ENCODE measurements at regions not wholly inside any gene's neighbourhood (a gene's known extent, or its start where the extent isn't known, plus 50 kb on each side); places are given as distances from the start of the nearest gene placed in this dataset.

DNA sequence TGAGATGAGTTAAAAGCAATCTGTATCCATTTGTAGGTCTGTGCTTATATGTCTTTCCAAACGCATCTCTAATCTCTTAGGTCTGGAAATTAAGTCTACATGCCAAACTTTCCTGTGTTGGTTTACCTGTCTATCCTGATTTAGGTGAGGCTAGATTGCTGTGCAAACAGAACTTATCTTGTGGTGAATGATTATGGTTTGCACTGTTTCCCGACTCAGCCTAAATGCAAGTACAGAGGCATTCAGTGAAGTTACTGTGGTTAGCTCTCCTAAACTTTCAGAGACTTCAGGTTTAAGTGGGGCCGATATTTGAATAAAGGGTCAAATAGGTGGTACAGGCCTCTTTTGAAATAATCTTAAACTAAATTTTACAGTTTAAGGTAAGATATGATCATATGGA lies 103.5 kb downstream of the ICOS start:
- DNase-seq (ENCODE audit: low spot score) = no peak
- ATAC-seq = no peak
- intact Hi-C loops (cut with DNase I) = no loop called here

DNA sequence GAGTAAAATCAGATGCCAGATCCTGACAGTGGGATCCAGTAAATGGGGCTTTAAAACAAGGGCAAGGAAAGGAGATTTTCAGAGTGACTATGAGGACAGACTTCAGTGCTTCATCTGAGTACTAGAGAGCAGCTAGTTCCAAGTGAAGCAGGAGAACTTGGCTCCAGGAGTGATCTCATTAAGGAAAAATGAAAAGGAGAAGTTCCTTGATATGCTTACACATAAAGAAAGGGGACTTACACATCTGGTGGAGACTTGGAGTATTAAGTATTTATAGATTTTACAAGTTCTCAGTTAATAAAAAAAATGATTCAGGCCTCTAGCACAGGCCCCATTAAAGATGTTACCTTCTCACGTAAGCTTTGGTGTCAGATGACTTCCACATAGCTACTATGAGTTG lies 105.8 kb downstream of the ICOS start:
- intact Hi-C loops (cut with DNase I) = no loop called here

DNA sequence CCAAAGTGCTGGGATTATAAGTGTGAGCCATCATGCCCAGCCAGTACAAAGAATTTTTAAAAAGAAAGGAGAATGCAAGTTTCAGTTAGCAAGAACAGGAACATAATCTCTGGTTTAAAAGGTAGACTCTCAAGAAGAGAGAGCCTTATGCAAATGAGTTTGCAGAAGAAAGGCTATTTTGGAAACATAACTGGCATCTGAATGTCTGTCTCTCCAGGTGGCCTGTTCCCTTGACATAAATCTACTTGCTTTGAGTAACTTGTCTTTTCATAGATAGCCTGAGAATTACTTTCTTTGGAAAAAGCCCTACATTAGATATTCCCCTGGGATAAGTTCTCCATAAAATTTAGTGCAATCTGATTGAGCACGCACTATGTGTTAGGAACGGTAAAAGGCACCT lies 109.6 kb downstream of the ICOS start:
- ATAC-seq (no peak), DNase-seq (ENCODE audit: low spot score) (no peak)
- intact Hi-C loops (cut with DNase I) = no loop called here

More for the DNA sequence above, 105.8 kb downstream of the ICOS start:
- no peak for DNase-seq (ENCODE audit: low spot score)
- ATAC-seq = no peak

DNA sequence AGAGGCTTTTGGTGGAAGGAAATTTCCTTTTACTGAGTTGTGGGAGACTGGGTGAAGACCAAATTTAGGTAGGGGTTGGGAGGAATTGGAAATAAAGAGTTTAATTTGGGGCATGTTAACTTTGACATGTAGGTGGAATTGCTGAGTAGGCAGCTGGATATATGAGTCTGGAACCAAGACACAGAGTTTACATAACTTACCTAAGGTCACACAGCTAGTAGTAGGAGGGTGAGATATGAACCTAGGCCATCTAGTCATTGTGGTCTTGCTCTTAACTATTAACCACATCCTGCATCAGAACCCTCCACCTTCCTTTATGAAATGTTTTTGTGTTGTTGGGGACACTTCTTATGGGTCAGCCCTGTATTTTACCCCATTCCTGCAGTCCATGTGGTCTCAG lies 113.1 kb downstream of the ICOS start:
- intact Hi-C loops (cut with DNase I) = no loop called here
- no peak for DNase-seq (ENCODE audit: low spot score)
- no peak for ATAC-seq

DNA sequence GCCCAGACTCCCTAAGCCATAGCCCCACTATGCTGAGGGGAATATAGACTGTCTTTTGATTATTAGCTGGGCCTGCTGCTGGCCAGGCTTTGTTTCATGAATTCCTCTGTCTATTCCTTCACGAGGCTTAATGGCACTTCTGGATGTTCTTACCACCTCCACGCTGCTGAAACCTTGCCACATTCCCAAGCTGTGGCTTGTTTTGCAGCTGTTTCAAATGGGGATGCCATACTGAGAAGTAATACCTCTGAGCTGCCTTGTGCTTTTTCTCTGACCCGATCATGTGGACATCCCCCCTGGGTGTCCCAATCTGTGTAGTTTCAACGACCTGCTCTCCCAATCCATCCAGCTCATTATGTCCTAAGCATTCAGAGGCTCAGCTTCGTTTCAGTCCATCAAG lies 114.1 kb downstream of the ICOS start:
- ATAC-seq (no peak), DNase-seq (ENCODE audit: low spot score) (no peak)
- intact Hi-C loops (cut with DNase I) = no loop called here

DNA sequence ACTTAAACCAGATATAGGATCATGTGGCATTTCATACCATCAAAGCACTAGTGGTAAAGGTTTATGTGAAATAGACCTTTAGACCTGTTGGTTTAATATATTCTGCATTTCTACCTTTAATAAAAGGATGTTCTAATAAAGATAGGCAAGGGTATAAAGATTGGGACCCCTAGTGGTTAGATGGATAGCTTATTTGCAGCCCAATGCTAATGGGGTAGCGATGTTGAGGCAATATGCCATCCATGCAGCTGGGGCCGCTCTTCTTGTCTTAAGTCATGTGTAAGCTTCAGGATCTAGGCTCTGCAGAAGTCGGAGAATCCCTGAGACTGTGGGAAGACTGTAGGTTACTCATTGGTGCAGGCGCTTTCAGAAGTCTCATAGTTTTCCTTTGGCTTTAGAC lies 114.9 kb downstream of the ICOS start:
- ATAC-seq = no peak
- DNase-seq (ENCODE audit: low spot score) = no peak
- intact Hi-C loops (cut with DNase I) = no loop called here

DNA sequence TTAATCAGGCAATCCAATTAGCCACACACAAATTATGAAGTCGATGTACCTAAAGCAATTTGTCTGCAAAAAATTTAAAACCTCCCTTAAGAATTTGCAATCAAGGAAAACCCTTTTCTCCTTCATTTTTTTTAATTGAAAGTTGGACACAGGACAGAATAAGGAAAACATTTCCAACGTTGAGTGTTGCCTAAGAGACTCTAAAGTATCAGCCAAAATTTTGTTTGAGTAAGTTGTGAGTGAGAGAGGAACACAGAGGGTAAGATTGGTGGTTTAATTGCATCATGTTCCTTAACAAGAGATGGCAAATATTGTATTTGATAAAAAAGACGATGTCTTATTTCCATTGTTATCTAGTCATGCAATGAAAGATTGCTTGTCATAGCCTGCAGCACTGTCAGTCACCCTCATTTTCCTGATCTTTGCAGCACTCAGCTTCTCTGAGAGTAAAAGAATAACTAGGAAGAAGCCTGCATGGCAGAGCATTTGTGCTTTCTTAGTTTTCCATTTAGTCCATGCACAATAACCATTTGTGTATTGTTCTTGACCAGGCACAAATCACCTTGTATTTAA lies 115.5 kb downstream of the ICOS start:
- ATAC-seq (peak; percentile 64), DNase-seq (ENCODE audit: low spot score) (no peak)
- intact Hi-C loops (cut with DNase I) = no loop called here

DNA sequence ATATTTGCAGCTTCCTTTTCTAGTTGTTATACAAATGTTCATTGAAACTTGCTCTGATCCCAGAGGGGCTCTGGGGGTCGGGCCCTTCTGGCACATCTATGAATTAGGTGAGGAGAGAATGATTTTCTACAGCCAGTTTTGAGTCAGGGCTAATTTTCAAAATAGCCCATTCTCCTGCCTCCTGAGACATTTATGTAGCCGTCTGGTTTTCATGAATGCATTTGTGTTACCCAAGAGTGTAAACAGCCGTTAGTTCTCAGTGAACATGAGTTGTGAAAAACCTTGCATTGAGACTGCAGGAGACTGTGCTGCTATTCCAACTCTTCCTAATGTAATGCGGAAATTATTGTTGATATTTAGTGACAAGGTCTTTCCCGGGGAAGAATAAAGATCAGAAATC lies 122.5 kb downstream of the ICOS start:
- intact Hi-C loops (cut with DNase I) = no loop called here
- ATAC-seq (no peak), DNase-seq (ENCODE audit: low spot score) (no peak)

DNA sequence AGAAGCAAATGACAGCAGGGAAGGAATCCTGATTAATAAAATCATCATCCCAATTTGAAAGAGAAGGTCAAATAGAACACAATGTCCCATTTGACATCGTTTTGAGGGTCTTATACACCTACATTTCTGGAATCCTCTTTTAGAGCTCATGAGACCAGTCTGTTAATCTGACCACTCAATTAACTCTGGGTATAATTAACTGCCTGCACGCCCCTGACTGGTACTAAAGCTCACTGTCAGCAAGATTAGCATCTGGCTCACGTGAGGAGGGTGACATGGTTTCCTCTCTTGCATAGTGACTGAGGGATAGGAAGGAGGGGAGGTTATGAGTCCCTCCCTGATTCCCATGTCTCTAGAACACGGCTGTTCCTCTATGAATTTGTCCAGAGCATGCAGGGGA lies 124.3 kb downstream of the ICOS start:
- ATAC-seq (no peak), DNase-seq (ENCODE audit: low spot score) (no peak)
- intact Hi-C loops (cut with DNase I) = no loop called here

DNA sequence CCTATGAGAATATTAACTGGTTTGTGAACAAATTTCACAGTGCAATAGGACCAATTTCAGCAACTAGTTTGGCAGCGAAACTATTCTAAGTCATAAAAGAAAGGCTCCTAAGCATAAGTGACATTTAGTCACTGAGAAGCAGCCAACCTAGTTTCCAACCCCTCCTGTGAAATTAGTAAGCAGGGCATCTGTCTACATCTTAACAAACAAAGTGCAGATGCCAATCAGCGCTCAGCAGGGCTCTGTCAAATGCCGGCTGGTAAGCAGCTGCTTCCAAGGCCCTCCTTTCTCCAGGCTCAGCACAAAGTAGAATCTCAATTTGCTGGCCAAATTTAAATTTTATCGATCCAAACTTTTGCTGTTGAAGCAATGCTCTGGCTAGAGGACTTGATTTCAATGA lies 124.7 kb downstream of the ICOS start:
- ATAC-seq (no peak), DNase-seq (ENCODE audit: low spot score) (no peak)
- intact Hi-C loops (cut with DNase I) = no loop called here

DNA sequence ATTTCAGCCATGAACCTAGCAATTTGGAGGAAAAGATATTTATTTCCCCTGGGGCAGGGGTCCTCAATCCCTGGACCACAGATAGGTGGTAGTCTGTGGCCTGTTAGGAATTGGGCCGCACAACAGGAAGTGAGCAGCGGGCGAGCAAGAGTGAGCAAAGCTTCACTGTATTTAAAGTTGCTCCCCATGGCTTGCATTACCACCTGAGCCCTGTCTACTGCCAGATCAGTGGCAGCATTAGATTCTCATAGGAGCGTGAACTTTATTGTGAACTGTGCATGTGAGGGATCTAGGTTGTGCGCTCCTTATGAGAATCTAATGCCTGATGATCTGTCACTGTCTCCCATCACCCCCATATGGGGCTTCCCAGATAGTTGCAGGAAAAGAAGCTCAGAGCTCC lies 127.6 kb downstream of the ICOS start:
- ATAC-seq (no peak), DNase-seq (ENCODE audit: low spot score) (no peak)
- intact Hi-C loops (cut with DNase I) = no loop called here

DNA sequence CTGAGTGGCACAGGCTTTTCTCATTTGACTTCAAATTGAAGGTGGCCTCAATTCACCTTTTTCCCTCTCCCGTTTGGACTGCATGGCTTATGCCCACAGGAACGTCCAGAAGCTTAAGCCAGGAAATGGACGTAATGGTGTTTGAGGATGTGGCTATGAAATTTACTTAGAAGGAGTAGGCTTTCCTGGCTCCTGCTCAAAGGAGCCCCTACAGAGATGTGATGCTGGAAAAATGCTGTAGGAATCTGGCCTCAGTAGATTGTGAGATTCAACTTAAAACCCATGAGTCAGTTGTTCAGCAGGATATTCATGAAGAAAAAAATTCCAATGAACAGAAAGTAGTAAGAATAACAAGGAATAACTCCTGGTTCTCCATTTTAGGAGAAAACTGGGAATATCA lies 129.0 kb downstream of the ICOS start:
- DNase-seq (ENCODE audit: low spot score) (no peak), ATAC-seq (no peak)
- intact Hi-C loops (cut with DNase I) = no loop called here

DNA sequence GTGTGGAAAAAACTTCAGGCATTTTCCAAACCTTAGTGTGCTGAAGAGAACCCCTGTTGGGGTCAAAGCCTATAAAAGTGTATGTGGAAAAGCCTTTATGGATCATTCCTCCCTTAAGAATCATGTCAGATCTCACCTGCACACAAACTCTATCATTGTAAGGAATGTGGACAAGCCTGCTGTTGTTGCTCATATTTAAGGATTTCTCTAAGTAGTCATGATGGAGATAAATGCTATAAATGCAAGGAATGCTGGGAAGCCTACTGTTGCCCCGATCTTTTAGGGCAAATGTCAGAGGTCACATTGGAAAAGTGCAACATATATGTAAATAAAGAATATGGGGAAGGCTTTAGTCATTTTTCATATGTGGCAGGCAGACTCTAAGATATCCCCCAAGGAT lies 129.5 kb downstream of the ICOS start:
- ATAC-seq (no peak), DNase-seq (ENCODE audit: low spot score) (no peak)
- intact Hi-C loops (cut with DNase I) = no loop called here

DNA sequence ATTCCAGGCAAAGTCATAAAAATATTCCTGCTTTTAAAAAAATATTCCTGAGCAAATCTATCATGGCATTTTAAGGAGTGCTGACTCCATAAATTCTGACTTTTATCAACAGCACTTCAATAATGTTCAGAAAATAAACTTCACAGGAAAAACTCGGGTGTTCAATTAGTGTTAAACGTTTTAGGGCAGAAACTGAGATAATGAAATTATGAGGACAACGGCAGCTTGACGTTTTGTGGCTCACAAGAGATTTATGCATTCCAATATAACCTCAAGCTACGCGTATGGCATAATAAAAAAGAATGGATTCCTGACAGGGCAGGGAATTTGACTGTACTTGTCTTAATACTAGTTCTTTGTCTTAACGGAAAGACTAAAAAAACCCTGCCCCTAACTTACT lies 133.2 kb downstream of the ICOS start:
- intact Hi-C loops (cut with DNase I) = no loop called here
- no peak for DNase-seq (ENCODE audit: low spot score)
- no peak for ATAC-seq

DNA sequence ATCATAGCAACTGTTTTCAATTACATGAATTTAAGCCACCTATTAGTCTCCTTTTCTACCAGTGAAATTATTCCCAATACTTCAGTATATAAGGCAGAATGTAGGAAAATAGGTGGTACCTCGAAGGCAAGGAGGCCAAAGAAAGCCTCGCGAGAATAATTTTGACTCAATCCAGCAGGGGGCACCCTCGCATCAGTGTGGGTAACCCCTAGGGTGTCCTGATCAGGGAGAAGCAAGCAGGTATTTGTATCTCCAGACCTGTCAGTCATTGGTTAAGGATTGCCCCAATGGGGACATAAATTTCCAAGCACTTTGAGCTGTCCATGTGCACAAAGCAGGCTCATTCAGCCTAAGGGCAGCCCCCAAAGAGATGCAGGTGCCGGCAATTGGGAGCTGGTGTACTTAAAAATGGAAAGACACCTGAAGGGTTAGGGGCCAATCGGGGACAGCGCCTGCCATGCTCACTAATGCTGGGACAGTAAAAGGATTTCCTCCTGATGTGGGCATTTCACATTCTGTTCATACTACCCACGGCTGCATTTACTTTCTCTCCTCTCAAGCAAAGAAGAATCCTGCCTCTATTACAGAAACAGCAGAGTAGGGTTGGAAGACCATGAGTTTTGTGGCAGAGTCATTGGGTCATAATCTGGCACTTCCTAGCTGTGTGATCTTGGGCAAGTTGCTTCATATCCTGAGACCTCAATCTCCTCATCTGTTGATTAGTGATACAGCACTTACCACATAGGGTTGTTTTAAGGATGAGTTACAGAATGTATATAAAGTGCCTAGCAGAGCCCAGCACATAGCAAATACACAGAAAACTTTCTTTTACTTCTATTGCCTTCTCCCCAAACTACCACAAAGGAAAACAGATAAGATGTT lies 136.1 kb downstream of the ICOS start:
- intact Hi-C loops (cut with DNase I) = no loop called here

DNA sequence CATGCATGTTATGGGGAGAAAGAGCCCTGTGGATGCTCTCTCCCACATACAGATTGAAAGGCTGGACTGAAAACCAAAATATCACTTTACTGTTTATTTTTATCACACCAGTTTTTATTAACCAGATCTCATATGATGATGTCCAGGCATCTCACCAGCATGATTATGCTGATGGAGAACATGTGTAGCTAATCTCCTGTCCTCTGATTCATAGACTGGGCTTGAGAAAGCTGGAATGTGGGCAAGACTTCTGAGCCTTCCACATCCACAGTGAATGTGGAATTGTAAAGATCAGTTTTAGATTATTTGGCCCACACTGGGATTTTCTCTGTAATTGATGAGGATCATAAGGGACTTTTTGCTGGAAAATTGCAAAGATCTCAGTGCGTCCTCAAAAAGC lies 137.9 kb downstream of the ICOS start:
- DNase-seq (ENCODE audit: low spot score) (no peak), ATAC-seq (no peak)
- intact Hi-C loops (cut with DNase I) = no loop called here

More for the DNA sequence above, 136.1 kb downstream of the ICOS start:
- ATAC-seq (no peak), DNase-seq (ENCODE audit: low spot score) (no peak)

DNA sequence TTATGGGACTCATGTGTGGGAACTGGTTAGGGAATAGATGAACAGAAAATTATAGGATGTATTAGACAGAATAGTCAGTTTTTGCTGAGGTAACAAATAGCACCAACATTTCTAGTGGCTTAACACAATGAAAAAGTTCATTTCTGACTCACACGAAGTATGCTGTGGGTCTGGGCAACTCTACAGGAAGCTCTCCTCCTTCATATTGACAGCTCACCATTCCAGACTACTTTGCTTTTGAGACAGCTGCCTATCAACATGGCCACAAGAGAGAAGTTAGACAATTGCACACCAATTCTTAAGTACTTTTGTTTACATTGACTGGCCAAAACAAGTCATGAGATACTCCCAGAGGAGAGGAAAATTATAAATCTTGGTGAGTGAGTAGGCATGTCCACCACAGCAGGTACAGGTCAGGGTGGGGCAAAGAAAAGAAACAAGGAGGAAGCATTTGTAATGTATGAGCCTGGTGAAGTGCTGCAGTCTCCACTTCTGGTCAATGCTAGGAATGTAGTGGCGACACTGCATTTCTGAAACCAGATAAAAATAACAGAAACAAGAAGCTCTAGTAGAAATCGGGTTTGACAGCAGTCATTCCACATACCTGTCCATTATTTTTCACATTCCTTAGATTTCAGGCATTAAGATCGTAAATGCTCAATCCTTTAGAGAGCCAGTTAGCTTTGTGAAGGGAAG lies 141.6 kb downstream of the ICOS start:
- DNase-seq (ENCODE audit: low spot score) (no peak), ATAC-seq (no peak)
- intact Hi-C loops (cut with DNase I) = no loop called here

DNA sequence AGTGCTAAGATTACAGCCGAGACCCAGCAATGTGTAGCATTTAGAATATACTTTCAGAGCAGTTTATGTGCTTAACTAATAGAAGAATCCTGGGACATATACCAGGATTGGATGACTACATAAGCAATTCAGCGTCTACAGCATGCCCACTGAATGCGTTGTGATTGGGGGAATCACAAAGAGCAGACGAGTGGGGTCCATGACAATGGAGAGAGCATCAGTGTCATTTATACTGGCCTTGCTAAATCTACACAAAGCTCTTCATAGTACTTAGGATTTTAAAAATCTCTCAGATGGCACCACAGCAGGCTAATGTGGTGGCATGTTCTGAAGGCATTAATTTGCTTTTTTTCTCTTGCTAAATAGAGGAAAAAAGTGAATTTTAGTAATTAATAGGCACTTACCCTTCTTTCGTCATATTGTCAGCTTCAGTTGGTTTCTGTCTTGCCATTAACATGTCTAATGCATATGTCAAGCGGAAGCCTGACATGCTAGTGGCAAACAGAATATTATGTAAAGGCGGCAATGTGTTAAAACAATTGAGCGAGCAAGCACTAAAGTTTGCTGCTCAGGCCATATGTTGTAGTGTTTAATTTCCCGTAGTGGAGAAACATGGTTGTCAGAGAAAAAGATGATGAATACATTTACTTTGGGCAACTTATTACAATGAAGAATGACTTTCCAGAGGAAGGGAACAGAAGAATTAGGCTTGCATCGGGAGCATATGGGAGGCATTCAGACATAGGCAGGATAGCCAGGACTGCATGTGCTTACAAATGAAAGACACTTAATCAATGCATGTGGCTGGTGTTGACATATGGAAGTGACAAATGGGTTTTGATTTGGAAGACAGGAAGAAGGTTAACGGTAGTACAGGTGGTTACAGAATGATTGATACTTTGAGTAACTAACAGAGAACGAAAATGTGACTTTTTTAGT lies 145.2 kb downstream of the ICOS start:
- intact Hi-C loops (cut with DNase I) = no loop called here

DNA sequence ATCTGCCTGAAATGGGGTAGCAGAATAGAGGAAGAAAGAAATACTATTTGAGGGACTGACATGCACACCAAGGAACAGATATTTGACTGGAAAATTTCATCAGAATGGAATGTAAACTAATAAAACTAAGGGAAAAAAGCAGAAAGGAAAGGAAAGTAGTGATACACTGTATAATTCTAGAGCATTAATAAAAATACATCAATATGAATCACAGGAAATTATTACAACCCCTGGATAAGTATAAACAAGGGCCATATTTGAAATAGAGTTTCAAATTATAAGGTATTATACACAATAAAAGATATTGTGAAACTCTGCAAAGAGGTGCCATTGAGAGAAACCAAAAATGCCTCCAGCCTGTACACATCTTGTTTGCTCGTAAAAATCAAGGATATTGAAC lies 149.6 kb downstream of the ICOS start:
- DNase-seq (ENCODE audit: low spot score) (no peak), ATAC-seq (no peak)
- intact Hi-C loops (cut with DNase I) = no loop called here

More for the DNA sequence above, 145.2 kb downstream of the ICOS start:
- ATAC-seq (no peak), DNase-seq (ENCODE audit: low spot score) (no peak)
